ENCODE measurements at regions not wholly inside any gene's neighbourhood (a gene's known extent, or its start where the extent isn't known, plus 50 kb on each side); places are given as distances from the start of the nearest gene placed in this dataset.

DNA sequence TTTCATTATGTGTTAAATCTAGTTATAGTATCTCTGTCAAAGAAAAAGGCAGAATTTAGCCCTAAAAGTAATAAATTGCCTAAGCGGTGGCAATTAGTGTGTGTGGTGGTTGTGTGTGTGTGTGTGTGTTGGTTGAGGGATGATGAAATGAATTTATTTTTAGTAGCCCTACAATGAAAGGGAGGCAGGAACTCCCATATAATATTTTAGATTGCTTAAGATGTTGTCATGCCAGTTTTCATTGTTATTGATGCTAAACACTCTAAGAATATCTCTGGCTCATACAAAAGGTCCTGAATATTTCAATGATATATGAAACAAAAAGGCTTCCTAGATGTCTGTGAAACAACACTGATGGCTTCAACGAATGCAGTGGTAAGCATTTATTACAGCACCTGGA lies 140.6 kb upstream of the TBC1D5 start:
- H3K79me2 ChIP-seq (ENCODE audit: insufficient read depth, low read length) = no peaks in the 10 kb centered on the region
- H4K20me1 ChIP-seq (ENCODE audit: insufficient read depth, low read length) = no peaks in the 10 kb centered on the region
- H3K4me3 ChIP-seq (ENCODE audit: insufficient read depth, low read depth, low read length) = no peak overlapping the region
- H3K4me3 Mint-ChIP-seq (ENCODE audit: unreplicated experiment) = no peak overlapping the region
- peaks cover 8% of the 10 kb centered on the region for H3K4me1 Mint-ChIP-seq (ENCODE audit: low read depth, unreplicated experiment)
- FAIRE-seq (no peak), DNase-seq (ENCODE audit: low read depth) (no peak)
- no peak overlapping the region for H3K9ac ChIP-seq (ENCODE audit: low read length)
- no peak overlapping the region for H3K4me2 ChIP-seq (ENCODE audit: low read length)
- H3K36me3 ChIP-seq (ENCODE audit: insufficient read depth, low read length) = no peaks in the 10 kb centered on the region
- no peak overlapping the region for H3K27ac Mint-ChIP-seq (ENCODE audit: unreplicated experiment)
- H2AFZ ChIP-seq (ENCODE audit: low read depth, low read length) = no peak overlapping the region
- H3K27me3 ChIP-seq (ENCODE audit: insufficient read depth, low read length) = no peaks in the 10 kb centered on the region
- no peaks in the 10 kb centered on the region for H3K36me3 Mint-ChIP-seq (ENCODE audit: low read depth, unreplicated experiment)
- H3K27ac ChIP-seq (ENCODE audit: low read depth, low read length) = no peak overlapping the region
- no peaks in the 10 kb centered on the region for H3K9me3 ChIP-seq (ENCODE audit: insufficient read depth, low read depth, low read length)
- no peaks in the 10 kb centered on the region for H3K4me1 ChIP-seq (ENCODE audit: insufficient read depth, low read length)
- no peaks in the 10 kb centered on the region for H3K9me3 Mint-ChIP-seq (ENCODE audit: unreplicated experiment)
- no peaks in the 10 kb centered on the region for H3K27me3 Mint-ChIP-seq (ENCODE audit: low read depth, unreplicated experiment)
- no peak for TF ChIP-seq EZH2 (IDR thresholded peaks at IDR 0.05; ENCODE audit: insufficient read depth, low read length)
- TF ChIP-seq, protein P1, sequence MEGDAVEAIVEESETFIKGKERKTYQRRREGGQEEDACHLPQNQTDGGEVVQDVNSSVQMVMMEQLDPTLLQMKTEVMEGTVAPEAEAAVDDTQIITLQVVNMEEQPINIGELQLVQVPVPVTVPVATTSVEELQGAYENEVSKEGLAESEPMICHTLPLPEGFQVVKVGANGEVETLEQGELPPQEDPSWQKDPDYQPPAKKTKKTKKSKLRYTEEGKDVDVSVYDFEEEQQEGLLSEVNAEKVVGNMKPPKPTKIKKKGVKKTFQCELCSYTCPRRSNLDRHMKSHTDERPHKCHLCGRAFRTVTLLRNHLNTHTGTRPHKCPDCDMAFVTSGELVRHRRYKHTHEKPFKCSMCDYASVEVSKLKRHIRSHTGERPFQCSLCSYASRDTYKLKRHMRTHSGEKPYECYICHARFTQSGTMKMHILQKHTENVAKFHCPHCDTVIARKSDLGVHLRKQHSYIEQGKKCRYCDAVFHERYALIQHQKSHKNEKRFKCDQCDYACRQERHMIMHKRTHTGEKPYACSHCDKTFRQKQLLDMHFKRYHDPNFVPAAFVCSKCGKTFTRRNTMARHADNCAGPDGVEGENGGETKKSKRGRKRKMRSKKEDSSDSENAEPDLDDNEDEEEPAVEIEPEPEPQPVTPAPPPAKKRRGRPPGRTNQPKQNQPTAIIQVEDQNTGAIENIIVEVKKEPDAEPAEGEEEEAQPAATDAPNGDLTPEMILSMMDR (IDR thresholded peaks at IDR 0.05; ENCODE audit: insufficient read depth, low read depth, low read length) = no peak

GRCh38 chr3:17877299-17877698 lies 134.9 kb upstream of the TBC1D5 start:
- FAIRE-seq = no peak

DNA sequence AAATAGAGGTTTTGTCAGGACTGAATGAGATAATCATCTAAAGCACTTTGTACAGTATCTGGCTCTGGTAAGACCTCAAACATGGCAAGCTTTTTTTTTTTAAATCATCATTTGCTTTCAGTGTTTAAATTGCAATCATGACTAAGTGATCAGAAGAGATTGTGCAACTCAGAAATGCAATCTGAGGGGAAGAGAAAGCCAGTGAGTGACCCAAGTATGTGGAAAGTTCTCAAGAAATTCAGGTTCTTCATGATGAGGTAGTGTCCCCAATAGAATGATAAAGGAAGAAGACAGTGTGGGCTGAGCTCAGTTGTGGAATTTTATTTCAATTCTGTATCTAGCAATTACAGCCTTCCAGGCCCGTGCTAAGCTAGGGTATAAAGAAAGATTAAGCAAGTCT lies 132.2 kb upstream of the TBC1D5 start:
- Mint-ChIP-seq H3K9me3 (ENCODE audit: unreplicated experiment) (no peaks in the 10 kb centered on the region), H3K36me3 (ENCODE audit: low read depth, unreplicated experiment) (no peaks in the 10 kb centered on the region), H3K27ac (ENCODE audit: unreplicated experiment) (no peak overlapping the region), H3K4me1 (ENCODE audit: low read depth, unreplicated experiment) (no peaks in the 10 kb centered on the region), H3K27me3 (ENCODE audit: low read depth, unreplicated experiment) (no peaks in the 10 kb centered on the region), H3K4me3 (ENCODE audit: unreplicated experiment) (no peak overlapping the region)
- H3K79me2 ChIP-seq (ENCODE audit: insufficient read depth, low read length) = no peaks in the 10 kb centered on the region
- DNase-seq (ENCODE audit: low read depth) (no peak), FAIRE-seq (no peak)
- H3K9ac ChIP-seq (ENCODE audit: low read length) = no peak overlapping the region
- H2AFZ ChIP-seq (ENCODE audit: low read depth, low read length) = no peak overlapping the region
- no peaks in the 10 kb centered on the region for H3K4me1 ChIP-seq (ENCODE audit: insufficient read depth, low read length)
- H4K20me1 ChIP-seq (ENCODE audit: insufficient read depth, low read length) = no peaks in the 10 kb centered on the region
- H3K4me3 ChIP-seq (ENCODE audit: insufficient read depth, low read depth, low read length) = no peak overlapping the region
- no peak overlapping the region for H3K4me2 ChIP-seq (ENCODE audit: low read length)
- no peaks in the 10 kb centered on the region for H3K27me3 ChIP-seq (ENCODE audit: insufficient read depth, low read length)
- no peaks in the 10 kb centered on the region for H3K36me3 ChIP-seq (ENCODE audit: insufficient read depth, low read length)
- H3K9me3 ChIP-seq (ENCODE audit: insufficient read depth, low read depth, low read length) = no peaks in the 10 kb centered on the region
- TF ChIP-seq, protein P1 (IDR thresholded peaks at IDR 0.05; ENCODE audit: insufficient read depth, low read depth, low read length) = no peak
- TF ChIP-seq EZH2 (IDR thresholded peaks at IDR 0.05; ENCODE audit: insufficient read depth, low read length) = no peak
- no peak overlapping the region for H3K27ac ChIP-seq (ENCODE audit: low read depth, low read length)

More at GRCh38 chr3:17877299-17877698, 134.9 kb upstream of the TBC1D5 start:
- no peak overlapping the region for H3K27ac ChIP-seq (ENCODE audit: low read depth, low read length)
- H3K36me3 ChIP-seq (ENCODE audit: insufficient read depth, low read length) = no peaks in the 10 kb centered on the region
- Mint-ChIP-seq H3K27ac (ENCODE audit: unreplicated experiment) (no peak overlapping the region), H3K9me3 (ENCODE audit: unreplicated experiment) (no peaks in the 10 kb centered on the region), H3K27me3 (ENCODE audit: low read depth, unreplicated experiment) (no peaks in the 10 kb centered on the region), H3K36me3 (ENCODE audit: low read depth, unreplicated experiment) (no peaks in the 10 kb centered on the region), H3K4me3 (ENCODE audit: unreplicated experiment) (no peak overlapping the region), H3K4me1 (ENCODE audit: low read depth, unreplicated experiment) (no peaks in the 10 kb centered on the region)
- H3K4me2 ChIP-seq (ENCODE audit: low read length) = no peak overlapping the region
- H3K79me2 ChIP-seq (ENCODE audit: insufficient read depth, low read length) = no peaks in the 10 kb centered on the region
- H4K20me1 ChIP-seq (ENCODE audit: insufficient read depth, low read length) = no peaks in the 10 kb centered on the region
- no peak overlapping the region for H2AFZ ChIP-seq (ENCODE audit: low read depth, low read length)
- no peaks in the 10 kb centered on the region for H3K27me3 ChIP-seq (ENCODE audit: insufficient read depth, low read length)
- H3K4me3 ChIP-seq (ENCODE audit: insufficient read depth, low read depth, low read length) = no peak overlapping the region
- no peak for TF ChIP-seq EZH2 (IDR thresholded peaks at IDR 0.05; ENCODE audit: insufficient read depth, low read length)
- TF ChIP-seq, protein P1 (IDR thresholded peaks at IDR 0.05; ENCODE audit: insufficient read depth, low read depth, low read length) = no peak
- no peaks in the 10 kb centered on the region for H3K9me3 ChIP-seq (ENCODE audit: insufficient read depth, low read depth, low read length)
- no peak overlapping the region for H3K9ac ChIP-seq (ENCODE audit: low read length)
- H3K4me1 ChIP-seq (ENCODE audit: insufficient read depth, low read length) = no peaks in the 10 kb centered on the region
- no peak for DNase-seq (ENCODE audit: low read depth)

All from astrocyte (in vitro differentiated cells and primary cell).